ENCODE measurements at regions not wholly inside any gene's neighbourhood (a gene's known extent, or its start where the extent isn't known, plus 50 kb on each side); places are given as distances from the start of the nearest gene placed in this dataset.

DNA sequence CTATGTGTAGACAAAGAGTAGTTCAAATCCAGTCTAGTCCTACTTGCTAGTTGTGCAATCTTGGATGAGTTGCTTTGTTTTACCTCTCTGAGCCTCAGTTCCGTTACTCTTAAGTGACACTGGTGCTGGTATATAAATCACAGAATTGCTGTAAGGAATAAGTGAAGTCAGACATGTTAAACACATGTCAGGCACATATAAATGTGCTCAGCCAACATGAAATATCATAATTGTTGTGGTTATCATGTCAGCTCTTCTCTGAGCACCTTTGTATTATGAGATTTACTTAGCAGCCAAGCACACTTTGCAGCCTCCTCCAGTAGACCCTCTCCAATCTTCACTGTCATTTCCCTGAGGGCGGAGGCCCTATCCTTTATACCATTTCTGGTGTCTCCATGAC, 87.9 kb upstream of the PAK3 start:
- WGBS, 2 experiments, result 90 to 94% methylated on average over 2 of the region's 2 CpGs
- no peaks in the 10 kb centered on the region for H3K36me3 ChIP-seq (ENCODE audit: control insufficient read depth, insufficient read depth, low read length)
- no peak overlapping the region for H3K27ac ChIP-seq (ENCODE audit: insufficient read depth, low read depth, low read length, poor library complexity, severe bottlenecking)
- H3K27me3 ChIP-seq (ENCODE audit: control insufficient read depth, insufficient read depth, low read length, poor library complexity, severe bottlenecking), result no peaks in the 10 kb centered on the region
- H3K4me1 ChIP-seq (ENCODE audit: control insufficient read depth, insufficient read depth, low read length), result no peaks in the 10 kb centered on the region
- no peak overlapping the region for H3K4me3 ChIP-seq (ENCODE audit: insufficient read depth, low read depth, low read length)
- H3K9me3 ChIP-seq (ENCODE audit: control insufficient read depth, low read length), result no peaks in the 10 kb centered on the region

- 75 to 83% methylated on average over 1 of the region's 1 CpG for WGBS, 2 experiments
- Histone ChIP-seq H3K27me3 (ENCODE audit: control insufficient read depth, insufficient read depth, low read length, poor library complexity, severe bottlenecking) (no peaks in the 10 kb centered on the region), H3K27ac (ENCODE audit: insufficient read depth, low read depth, low read length, poor library complexity, severe bottlenecking) (no peak overlapping the region)
These were observed 88.8 kb upstream of the PAK3 start for GRCh38 chrX:111007238-111007637.

GRCh38 chrX:111006116-111006515, 89.9 kb upstream of the PAK3 start:
- no peak overlapping the region for H3K27ac ChIP-seq (ENCODE audit: insufficient read depth, low read depth, low read length, poor library complexity, severe bottlenecking)
- H3K4me3 ChIP-seq (ENCODE audit: insufficient read depth, low read depth, low read length), result no peak overlapping the region
- H3K27me3 ChIP-seq (ENCODE audit: control insufficient read depth, insufficient read depth, low read length, poor library complexity, severe bottlenecking), result no peaks in the 10 kb centered on the region
- H3K36me3 ChIP-seq (ENCODE audit: control insufficient read depth, insufficient read depth, low read length), result no peaks in the 10 kb centered on the region
- no peaks in the 10 kb centered on the region for H3K4me1 ChIP-seq (ENCODE audit: control insufficient read depth, insufficient read depth, low read length)
- no peaks in the 10 kb centered on the region for H3K9me3 ChIP-seq (ENCODE audit: control insufficient read depth, low read length)
- WGBS, 2 experiments, result 98 to 100% methylated on average over 1 to 2 of the region's 2 CpGs

More at GRCh38 chrX:111007238-111007637, 88.8 kb upstream of the PAK3 start:
- no peak overlapping the region for H3K4me3 ChIP-seq (ENCODE audit: insufficient read depth, low read depth, low read length)
- H3K36me3 ChIP-seq (ENCODE audit: control insufficient read depth, insufficient read depth, low read length), result no peaks in the 10 kb centered on the region
- H3K4me1 ChIP-seq (ENCODE audit: control insufficient read depth, insufficient read depth, low read length), result no peaks in the 10 kb centered on the region
- H3K9me3 ChIP-seq (ENCODE audit: control insufficient read depth, low read length), result no peaks in the 10 kb centered on the region

DNA sequence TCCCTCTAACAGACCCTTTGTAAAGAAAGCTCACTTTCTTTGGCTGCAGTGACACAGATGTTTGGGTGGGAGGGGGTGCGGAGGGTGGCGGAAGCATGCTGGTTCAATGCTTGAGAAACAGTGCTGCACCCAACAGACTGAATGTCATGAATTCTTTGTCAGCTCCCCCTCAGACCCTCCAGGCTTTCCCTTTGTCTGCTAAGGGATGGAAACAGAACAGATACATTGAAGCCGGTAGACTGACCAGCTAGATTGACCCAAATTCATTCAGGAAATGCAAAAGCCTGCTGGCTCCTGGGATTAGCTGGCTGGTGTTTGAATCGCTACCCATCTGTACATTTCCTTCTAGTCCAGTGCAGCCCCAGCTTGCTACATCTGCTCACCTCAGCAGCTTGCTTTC, 90.8 kb upstream of the PAK3 start:
- H3K4me1 ChIP-seq (ENCODE audit: control insufficient read depth, insufficient read depth, low read length), result no peaks in the 10 kb centered on the region
- no peak overlapping the region for H3K4me3 ChIP-seq (ENCODE audit: insufficient read depth, low read depth, low read length)
- no peaks in the 10 kb centered on the region for H3K27me3 ChIP-seq (ENCODE audit: control insufficient read depth, insufficient read depth, low read length, poor library complexity, severe bottlenecking)
- no peaks in the 10 kb centered on the region for H3K36me3 ChIP-seq (ENCODE audit: control insufficient read depth, insufficient read depth, low read length)
- 41 to 56% methylated on average over 4 of the region's 4 CpGs for WGBS, 2 experiments
- H3K9me3 ChIP-seq (ENCODE audit: control insufficient read depth, low read length), result no peaks in the 10 kb centered on the region
- H3K27ac ChIP-seq (ENCODE audit: insufficient read depth, low read depth, low read length, poor library complexity, severe bottlenecking), result no peak overlapping the region

- Histone ChIP-seq H3K27me3 (ENCODE audit: control insufficient read depth, insufficient read depth, low read length, poor library complexity, severe bottlenecking) (no peaks in the 10 kb centered on the region), H3K36me3 (ENCODE audit: control insufficient read depth, insufficient read depth, low read length) (no peaks in the 10 kb centered on the region), H3K9me3 (ENCODE audit: control insufficient read depth, low read length) (no peaks in the 10 kb centered on the region), H3K4me3 (ENCODE audit: insufficient read depth, low read depth, low read length) (no peak overlapping the region), H3K4me1 (ENCODE audit: control insufficient read depth, insufficient read depth, low read length) (no peaks in the 10 kb centered on the region), H3K27ac (ENCODE audit: insufficient read depth, low read depth, low read length, poor library complexity, severe bottlenecking) (no peak overlapping the region)
- 95 to 99% methylated on average over 3 to 4 of the region's 4 CpGs for WGBS, 2 experiments
These were observed 92.9 kb upstream of the PAK3 start for GRCh38 chrX:111003118-111003517.

DNA sequence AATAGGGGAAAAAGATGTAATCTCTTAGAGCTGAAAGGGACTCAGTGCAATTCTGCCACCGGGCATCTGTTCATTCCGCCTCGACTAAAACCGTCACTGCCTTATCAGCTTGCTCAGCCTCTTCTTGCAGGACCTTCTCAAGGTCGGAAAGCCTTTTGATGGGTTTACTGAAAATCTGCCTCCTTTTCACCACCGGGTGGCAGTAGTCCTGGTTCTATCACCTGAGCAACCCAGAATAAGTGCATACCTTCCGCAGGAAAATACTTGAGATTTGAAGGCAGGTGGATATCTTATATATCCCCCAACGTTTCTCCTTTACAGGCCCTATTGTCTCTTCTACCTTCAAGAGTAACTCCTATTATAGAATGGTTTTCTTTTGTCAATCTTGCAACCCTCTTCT, 103.4 kb upstream of the PAK3 start:
- Histone ChIP-seq H3K4me1 (ENCODE audit: control insufficient read depth, insufficient read depth, low read length) (no peaks in the 10 kb centered on the region), H3K9me3 (ENCODE audit: control insufficient read depth, low read length) (no peaks in the 10 kb centered on the region), H3K4me3 (ENCODE audit: insufficient read depth, low read depth, low read length) (no peak overlapping the region), H3K36me3 (ENCODE audit: control insufficient read depth, insufficient read depth, low read length) (no peaks in the 10 kb centered on the region), H3K27ac (ENCODE audit: insufficient read depth, low read depth, low read length, poor library complexity, severe bottlenecking) (no peak overlapping the region), H3K27me3 (ENCODE audit: control insufficient read depth, insufficient read depth, low read length, poor library complexity, severe bottlenecking) (no peaks in the 10 kb centered on the region)
- 39 to 46% methylated on average over 6 to 8 of the region's 8 CpGs for WGBS, 2 experiments

- Histone ChIP-seq H3K36me3 (ENCODE audit: control insufficient read depth, insufficient read depth, low read length) (no peaks in the 10 kb centered on the region), H3K27me3 (ENCODE audit: control insufficient read depth, insufficient read depth, low read length, poor library complexity, severe bottlenecking) (no peaks in the 10 kb centered on the region), H3K4me1 (ENCODE audit: control insufficient read depth, insufficient read depth, low read length) (no peaks in the 10 kb centered on the region), H3K9me3 (ENCODE audit: control insufficient read depth, low read length) (no peaks in the 10 kb centered on the region), H3K27ac (ENCODE audit: insufficient read depth, low read depth, low read length, poor library complexity, severe bottlenecking) (no peak overlapping the region), H3K4me3 (ENCODE audit: insufficient read depth, low read depth, low read length) (no peak overlapping the region)
- 88 to 92% methylated on average over 5 to 6 of the region's 6 CpGs for WGBS, 2 experiments
These were observed 106.1 kb upstream of the PAK3 start for GRCh38 chrX:110989869-110990268.

DNA sequence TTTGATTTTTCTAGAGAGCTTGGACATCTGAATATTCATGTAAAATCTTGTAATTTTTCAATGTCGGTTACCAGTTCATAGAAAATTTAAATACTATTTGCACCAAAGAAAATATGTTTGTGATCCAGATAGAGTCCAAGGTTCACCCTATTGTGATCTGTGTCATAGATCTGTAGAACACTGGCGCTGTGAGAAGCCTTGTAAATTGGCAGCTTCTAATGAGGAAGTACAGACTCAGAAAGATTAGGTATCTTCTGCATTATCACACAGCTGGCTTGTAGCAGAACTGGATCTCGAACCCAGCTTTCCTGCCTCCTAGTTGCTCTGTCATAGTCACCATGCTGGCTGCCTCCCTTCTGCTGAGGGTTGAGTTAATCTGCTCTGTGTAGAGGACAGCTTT, 106.5 kb upstream of the PAK3 start:
- WGBS, 2 experiments, result 92 to 100% methylated on average over 2 of the region's 3 CpGs
- H3K27me3 ChIP-seq (ENCODE audit: control insufficient read depth, insufficient read depth, low read length, poor library complexity, severe bottlenecking), result no peaks in the 10 kb centered on the region

GRCh38 chrX:110987292-110987691, 108.7 kb upstream of the PAK3 start:
- 56 to 63% methylated on average over 2 to 3 of the region's 3 CpGs for WGBS, 2 experiments
- H3K36me3 ChIP-seq (ENCODE audit: control insufficient read depth, insufficient read depth, low read length), result no peaks in the 10 kb centered on the region
- H3K9me3 ChIP-seq (ENCODE audit: control insufficient read depth, low read length), result no peaks in the 10 kb centered on the region
- H3K27ac ChIP-seq (ENCODE audit: insufficient read depth, low read depth, low read length, poor library complexity, severe bottlenecking), result no peak overlapping the region
- H3K27me3 ChIP-seq (ENCODE audit: control insufficient read depth, insufficient read depth, low read length, poor library complexity, severe bottlenecking), result no peaks in the 10 kb centered on the region
- no peaks in the 10 kb centered on the region for H3K4me1 ChIP-seq (ENCODE audit: control insufficient read depth, insufficient read depth, low read length)
- H3K4me3 ChIP-seq (ENCODE audit: insufficient read depth, low read depth, low read length), result no peak overlapping the region

More for the DNA sequence above, 106.5 kb upstream of the PAK3 start:
- Histone ChIP-seq H3K27ac (ENCODE audit: insufficient read depth, low read depth, low read length, poor library complexity, severe bottlenecking) (no peak overlapping the region), H3K4me1 (ENCODE audit: control insufficient read depth, insufficient read depth, low read length) (no peaks in the 10 kb centered on the region), H3K4me3 (ENCODE audit: insufficient read depth, low read depth, low read length) (no peak overlapping the region), H3K36me3 (ENCODE audit: control insufficient read depth, insufficient read depth, low read length) (no peaks in the 10 kb centered on the region), H3K9me3 (ENCODE audit: control insufficient read depth, low read length) (no peaks in the 10 kb centered on the region)

GRCh38 chrX:110985470-110985869, 110.5 kb upstream of the PAK3 start:
- WGBS, 2 experiments, result no CpG with 5 or more reads among the region's 2 CpGs
- Histone ChIP-seq H3K4me3 (ENCODE audit: insufficient read depth, low read depth, low read length) (no peak overlapping the region), H3K27me3 (ENCODE audit: control insufficient read depth, insufficient read depth, low read length, poor library complexity, severe bottlenecking) (no peaks in the 10 kb centered on the region), H3K36me3 (ENCODE audit: control insufficient read depth, insufficient read depth, low read length) (no peaks in the 10 kb centered on the region), H3K9me3 (ENCODE audit: control insufficient read depth, low read length) (no peaks in the 10 kb centered on the region), H3K27ac (ENCODE audit: insufficient read depth, low read depth, low read length, poor library complexity, severe bottlenecking) (no peak overlapping the region), H3K4me1 (ENCODE audit: control insufficient read depth, insufficient read depth, low read length) (no peaks in the 10 kb centered on the region)

GRCh38 chrX:110983024-110983423, 113.0 kb upstream of the PAK3 start:
- no peak overlapping the region for H3K27ac ChIP-seq (ENCODE audit: insufficient read depth, low read depth, low read length, poor library complexity, severe bottlenecking)
- 83 to 91% methylated on average over 2 of the region's 2 CpGs for WGBS, 2 experiments
- no peak overlapping the region for H3K4me3 ChIP-seq (ENCODE audit: insufficient read depth, low read depth, low read length)
- H3K36me3 ChIP-seq (ENCODE audit: control insufficient read depth, insufficient read depth, low read length), result no peaks in the 10 kb centered on the region
- no peaks in the 10 kb centered on the region for H3K27me3 ChIP-seq (ENCODE audit: control insufficient read depth, insufficient read depth, low read length, poor library complexity, severe bottlenecking)
- no peaks in the 10 kb centered on the region for H3K9me3 ChIP-seq (ENCODE audit: control insufficient read depth, low read length)
- no peaks in the 10 kb centered on the region for H3K4me1 ChIP-seq (ENCODE audit: control insufficient read depth, insufficient read depth, low read length)

Data from ectodermal cell (in vitro differentiated cells).